ENCODE measurements at regions not wholly inside any gene's neighbourhood (a gene's known extent, or its start where the extent isn't known, plus 50 kb on each side); places are given as distances from the start of the nearest gene placed in this dataset.
A peak's percentile ranks its signal among the peaks of the same experiment; 100 is the strongest.

DNA sequence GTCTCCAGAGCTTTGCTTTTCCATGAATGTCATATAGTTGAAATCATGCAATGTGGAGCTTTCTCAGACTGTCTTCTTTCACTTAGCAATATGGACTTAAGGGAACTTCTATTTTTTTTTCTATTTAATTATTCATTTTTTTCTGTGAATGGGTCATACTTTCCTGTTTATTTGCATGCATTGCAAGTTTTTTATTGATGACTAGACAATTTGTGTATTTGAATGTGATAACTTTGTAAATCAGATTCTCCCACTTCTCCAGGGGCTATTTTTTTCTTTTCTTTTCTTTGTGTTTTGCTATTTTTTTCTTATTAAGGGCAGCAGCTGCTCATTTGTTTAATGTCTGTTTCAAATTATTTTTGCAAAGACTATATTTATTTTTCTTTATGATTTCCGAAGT, 1019.8 kb upstream of the ATXN7L3B start:
- Histone ChIP-seq H3K4me3 (no peak overlapping the region), H3K27ac (ENCODE audit: low read depth in 1 of 2, low read length in 1 of 2) (no peak overlapping the region), H3K9me3 (ENCODE audit: control insufficient read depth in 4 of 4, insufficient read depth in 3 of 4, low read length in 3 of 4) (peaks cover 0 to 6% (median 2%) of the 10 kb centered on the region in 4 donors), H3K36me3 (ENCODE audit: control insufficient read depth in 4 of 4, insufficient read depth in 4 of 4, low read length in 4 of 4) (no peaks in the 10 kb centered on the region), H3K4me1 (ENCODE audit: control insufficient read depth in 5 of 5, insufficient read depth in 5 of 5, low read length in 5 of 5) (no peaks in the 10 kb centered on the region), H3K9ac (ENCODE audit: insufficient read depth in 1 of 2, low read length in 2 of 2) (no peak overlapping the region), H3K27me3 (ENCODE audit: control insufficient read depth in 3 of 3, insufficient read depth in 3 of 3, low read length in 2 of 3) (no peaks in the 10 kb centered on the region)
- WGBS, 2 donors, result 0% methylated on average over 1 of the region's 1 CpG
- ATAC-seq (ENCODE audit: insufficient read depth, low FRiP score), result no peak
- TF ChIP-seq, protein P1, sequence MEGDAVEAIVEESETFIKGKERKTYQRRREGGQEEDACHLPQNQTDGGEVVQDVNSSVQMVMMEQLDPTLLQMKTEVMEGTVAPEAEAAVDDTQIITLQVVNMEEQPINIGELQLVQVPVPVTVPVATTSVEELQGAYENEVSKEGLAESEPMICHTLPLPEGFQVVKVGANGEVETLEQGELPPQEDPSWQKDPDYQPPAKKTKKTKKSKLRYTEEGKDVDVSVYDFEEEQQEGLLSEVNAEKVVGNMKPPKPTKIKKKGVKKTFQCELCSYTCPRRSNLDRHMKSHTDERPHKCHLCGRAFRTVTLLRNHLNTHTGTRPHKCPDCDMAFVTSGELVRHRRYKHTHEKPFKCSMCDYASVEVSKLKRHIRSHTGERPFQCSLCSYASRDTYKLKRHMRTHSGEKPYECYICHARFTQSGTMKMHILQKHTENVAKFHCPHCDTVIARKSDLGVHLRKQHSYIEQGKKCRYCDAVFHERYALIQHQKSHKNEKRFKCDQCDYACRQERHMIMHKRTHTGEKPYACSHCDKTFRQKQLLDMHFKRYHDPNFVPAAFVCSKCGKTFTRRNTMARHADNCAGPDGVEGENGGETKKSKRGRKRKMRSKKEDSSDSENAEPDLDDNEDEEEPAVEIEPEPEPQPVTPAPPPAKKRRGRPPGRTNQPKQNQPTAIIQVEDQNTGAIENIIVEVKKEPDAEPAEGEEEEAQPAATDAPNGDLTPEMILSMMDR (IDR thresholded peaks at IDR 0.05; ENCODE audit: control extremely low read depth, extremely low read depth), result no peak
- DNase-seq, result no peak

DNA sequence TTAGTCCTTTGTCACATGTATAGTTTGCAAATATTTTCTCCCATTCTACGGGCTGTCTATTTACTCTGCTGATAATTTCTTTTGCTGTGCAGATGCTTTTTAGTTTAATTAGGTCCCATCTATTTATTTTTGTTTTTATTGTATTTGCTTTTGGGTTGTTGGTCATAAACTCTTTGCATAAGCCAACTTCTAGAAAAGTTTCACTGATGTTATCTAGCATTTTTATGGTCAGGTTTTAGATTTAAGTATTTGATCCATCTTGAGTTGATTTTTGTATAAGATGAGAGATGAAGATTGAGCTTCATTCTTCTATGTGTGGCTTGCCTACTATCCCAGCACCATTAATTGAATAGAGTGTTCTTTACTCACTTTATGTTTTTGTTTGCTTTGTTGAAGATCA, 1008.4 kb upstream of the ATXN7L3B start:
- Histone ChIP-seq H3K36me3 (ENCODE audit: control insufficient read depth in 4 of 4, insufficient read depth in 4 of 4, low read length in 4 of 4) (no peaks in the 10 kb centered on the region), H3K9ac (ENCODE audit: insufficient read depth in 1 of 2, low read length in 2 of 2) (no peak overlapping the region), H3K27me3 (ENCODE audit: control insufficient read depth in 3 of 3, insufficient read depth in 3 of 3, low read length in 2 of 3) (no peaks in the 10 kb centered on the region), H3K27ac (ENCODE audit: low read depth in 1 of 2, low read length in 1 of 2) (no peak overlapping the region), H3K9me3 (ENCODE audit: control insufficient read depth in 4 of 4, insufficient read depth in 3 of 4, low read length in 3 of 4) (no peaks in the 10 kb centered on the region), H3K4me3 (no peak overlapping the region), H3K4me1 (ENCODE audit: control insufficient read depth in 5 of 5, insufficient read depth in 5 of 5, low read length in 5 of 5) (no peaks in the 10 kb centered on the region)
- 72 to 75% methylated on average over 1 of the region's 1 CpG for WGBS, 2 donors
- ATAC-seq (ENCODE audit: insufficient read depth, low FRiP score) (no peak), DNase-seq (no peak)
- TF ChIP-seq, protein P1 (IDR thresholded peaks at IDR 0.05; ENCODE audit: control extremely low read depth, extremely low read depth), result no peak

GRCh38 chr12:73529954-73530353, 1007.7 kb upstream of the ATXN7L3B start:
- no peak overlapping the region for H3K27ac ChIP-seq (ENCODE audit: low read depth in 1 of 2, low read length in 1 of 2)
- TF ChIP-seq, protein P1 (IDR thresholded peaks at IDR 0.05; ENCODE audit: control extremely low read depth, extremely low read depth), result no peak
- H3K36me3 ChIP-seq (ENCODE audit: control insufficient read depth in 4 of 4, insufficient read depth in 4 of 4, low read length in 4 of 4), result no peaks in the 10 kb centered on the region
- no peak overlapping the region for H3K4me3 ChIP-seq
- no peaks in the 10 kb centered on the region for H3K27me3 ChIP-seq (ENCODE audit: control insufficient read depth in 3 of 3, insufficient read depth in 3 of 3, low read length in 2 of 3)
- no peak overlapping the region for H3K9ac ChIP-seq (ENCODE audit: insufficient read depth in 1 of 2, low read length in 2 of 2)
- no peak for DNase-seq
- no peaks in the 10 kb centered on the region for H3K9me3 ChIP-seq (ENCODE audit: control insufficient read depth in 4 of 4, insufficient read depth in 3 of 4, low read length in 3 of 4)
- H3K4me1 ChIP-seq (ENCODE audit: control insufficient read depth in 5 of 5, insufficient read depth in 5 of 5, low read length in 5 of 5), result no peaks in the 10 kb centered on the region
- no peak for ATAC-seq (ENCODE audit: insufficient read depth, low FRiP score)

DNA sequence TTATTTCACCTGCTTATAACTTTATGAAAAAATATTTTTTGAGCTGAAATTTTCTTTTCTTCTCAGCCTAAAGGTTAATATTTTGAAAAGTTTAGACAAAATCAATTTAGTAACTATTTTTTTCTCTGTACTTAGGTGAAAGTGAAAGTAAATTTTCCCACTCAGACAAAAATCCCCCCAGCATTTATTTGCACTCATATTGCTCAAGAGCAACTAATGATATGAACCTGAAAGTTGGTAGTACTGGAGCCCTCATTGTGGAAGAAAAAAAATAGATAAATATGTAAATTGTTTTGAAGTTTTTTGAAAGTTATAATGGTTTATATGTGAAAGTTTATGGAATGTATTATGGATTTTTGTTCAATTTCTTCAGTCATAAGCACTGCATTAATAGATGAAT, 1005.9 kb upstream of the ATXN7L3B start:
- H3K4me3 ChIP-seq, result no peak overlapping the region
- H3K27ac ChIP-seq (ENCODE audit: low read depth in 1 of 2, low read length in 1 of 2), result no peak overlapping the region
- no peak for ATAC-seq (ENCODE audit: insufficient read depth, low FRiP score)
- no peaks in the 10 kb centered on the region for H3K4me1 ChIP-seq (ENCODE audit: control insufficient read depth in 5 of 5, insufficient read depth in 5 of 5, low read length in 5 of 5)
- TF ChIP-seq, protein P1 (IDR thresholded peaks at IDR 0.05; ENCODE audit: control extremely low read depth, extremely low read depth), result no peak
- H3K27me3 ChIP-seq (ENCODE audit: control insufficient read depth in 3 of 3, insufficient read depth in 3 of 3, low read length in 2 of 3), result no peaks in the 10 kb centered on the region
- DNase-seq, result peak in 1 of 3 donors; percentile 5
- H3K9me3 ChIP-seq (ENCODE audit: control insufficient read depth in 4 of 4, insufficient read depth in 3 of 4, low read length in 3 of 4), result no peaks in the 10 kb centered on the region
- no peak overlapping the region for H3K9ac ChIP-seq (ENCODE audit: insufficient read depth in 1 of 2, low read length in 2 of 2)
- no peaks in the 10 kb centered on the region for H3K36me3 ChIP-seq (ENCODE audit: control insufficient read depth in 4 of 4, insufficient read depth in 4 of 4, low read length in 4 of 4)
